ENCODE measurements at regions not wholly inside any gene's neighbourhood (a gene's known extent, or its start where the extent isn't known, plus 50 kb on each side); places are given as distances from the start of the nearest gene placed in this dataset.

GRCh38 chrX:42505016-42505415 lies 272.9 kb downstream of the PPP1R2C start:
- DNase-seq = no peak

DNA sequence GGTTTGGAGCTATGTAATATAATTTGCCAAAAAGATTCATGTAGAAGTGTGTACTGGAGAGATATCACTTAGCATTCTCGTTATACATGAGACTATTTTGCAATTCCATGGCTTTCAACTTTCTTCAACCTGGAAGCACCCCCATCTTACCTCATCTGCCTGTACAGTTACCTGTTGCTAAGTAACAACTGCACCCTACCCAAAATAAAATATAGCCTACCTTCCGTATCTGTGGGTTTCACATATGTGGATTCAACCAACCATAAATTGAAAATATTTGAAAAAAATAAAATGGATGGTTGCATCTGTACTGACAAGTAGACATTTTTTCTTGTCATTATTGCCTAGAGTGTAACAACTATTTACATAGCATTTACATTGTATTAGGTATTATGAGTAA lies 278.3 kb downstream of the PPP1R2C start:
- no peak for DNase-seq

DNA sequence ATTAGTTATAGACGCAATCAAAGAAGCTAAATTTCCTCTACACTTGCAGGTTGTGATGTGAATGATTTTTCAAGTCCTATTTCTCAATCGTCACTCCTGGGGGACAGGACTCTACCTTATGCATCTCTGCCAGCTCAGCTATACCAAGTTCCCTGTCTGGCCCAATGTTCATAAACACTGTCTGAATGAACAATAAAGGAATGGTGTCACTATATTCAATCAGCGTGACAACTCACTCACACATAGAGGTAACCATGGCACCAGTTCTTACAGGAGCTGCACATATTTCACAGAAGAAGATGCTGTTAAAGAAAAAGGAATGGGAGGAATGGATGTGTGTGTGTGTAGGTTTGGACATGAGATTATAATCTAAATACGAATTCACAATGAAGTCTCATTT lies 280.6 kb downstream of the PPP1R2C start:
- no peak for DNase-seq

DNA sequence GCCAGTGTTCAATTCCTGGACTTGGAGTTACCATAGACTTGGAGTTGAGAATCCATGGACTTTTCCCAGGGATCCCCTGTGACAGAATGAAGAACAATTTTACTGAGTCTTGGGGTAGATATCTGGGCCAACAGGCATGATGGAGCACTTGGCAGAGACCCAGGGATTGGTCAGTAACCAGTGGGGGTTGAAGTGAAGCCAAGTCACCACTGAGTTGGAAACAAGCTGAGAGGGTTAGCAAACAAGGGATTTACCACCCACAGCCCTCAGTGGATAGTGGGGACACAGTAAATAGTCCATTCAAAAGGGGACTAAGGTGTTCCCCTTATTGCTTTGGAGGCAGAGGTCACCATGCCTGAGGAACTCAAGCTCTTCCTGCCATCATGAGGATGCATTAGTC lies 281.7 kb downstream of the PPP1R2C start:
- no peak for DNase-seq

DNA sequence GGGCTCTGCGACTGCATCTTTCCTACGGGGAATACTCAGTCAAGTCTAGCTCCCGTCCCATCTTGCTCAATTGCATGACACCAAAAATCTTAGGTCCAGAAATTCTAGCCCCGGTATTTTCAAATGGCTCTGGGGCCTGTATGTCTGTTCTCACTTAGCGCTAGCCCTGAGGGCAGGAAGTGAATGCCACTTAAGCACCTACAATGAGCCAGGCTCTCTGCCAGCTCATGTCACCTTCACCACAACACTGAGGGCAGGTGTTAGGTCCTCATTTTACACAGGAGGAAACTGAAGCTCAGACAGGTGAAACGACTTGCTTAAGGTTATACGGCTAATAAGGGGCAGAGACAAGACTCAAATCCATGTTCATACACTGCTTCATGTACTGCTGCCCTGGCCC lies 282.8 kb downstream of the PPP1R2C start:
- DNase-seq = no peak

DNA sequence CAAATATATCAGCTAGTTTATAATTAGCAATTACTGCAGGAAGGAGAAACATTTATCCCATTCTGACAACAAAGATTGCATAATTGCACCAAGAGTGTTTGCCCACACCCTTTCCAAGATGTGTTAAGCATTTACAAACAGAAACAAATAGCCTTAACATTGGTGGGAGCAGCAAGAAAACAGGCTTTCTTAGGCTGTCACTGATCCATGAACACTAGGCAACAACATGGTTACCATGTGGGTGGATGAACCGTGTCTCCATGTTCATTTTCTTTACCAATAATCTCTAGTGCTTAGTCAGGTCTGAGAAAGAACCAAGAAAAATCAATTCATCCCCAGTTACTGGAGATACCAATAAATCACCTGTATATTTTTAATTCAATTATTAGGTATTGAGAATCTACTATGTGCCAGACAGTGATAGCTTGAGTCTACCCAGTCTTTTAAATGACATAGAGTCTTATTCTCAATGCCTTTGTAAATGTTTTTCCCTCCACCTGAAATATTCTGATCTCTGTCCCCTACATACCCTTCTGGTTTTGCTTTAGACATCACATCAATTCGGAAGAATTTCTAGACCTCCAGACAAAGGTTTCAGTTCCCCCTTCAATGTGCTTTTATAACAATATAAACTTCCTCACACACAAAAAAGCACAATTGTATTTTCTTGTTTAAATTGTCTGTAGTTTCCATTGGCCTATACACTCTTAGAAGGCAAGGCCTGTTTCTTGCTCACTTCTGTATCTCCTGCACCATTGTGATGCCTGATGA lies 286.6 kb downstream of the PPP1R2C start:
- DNase-seq = no peak

DNA sequence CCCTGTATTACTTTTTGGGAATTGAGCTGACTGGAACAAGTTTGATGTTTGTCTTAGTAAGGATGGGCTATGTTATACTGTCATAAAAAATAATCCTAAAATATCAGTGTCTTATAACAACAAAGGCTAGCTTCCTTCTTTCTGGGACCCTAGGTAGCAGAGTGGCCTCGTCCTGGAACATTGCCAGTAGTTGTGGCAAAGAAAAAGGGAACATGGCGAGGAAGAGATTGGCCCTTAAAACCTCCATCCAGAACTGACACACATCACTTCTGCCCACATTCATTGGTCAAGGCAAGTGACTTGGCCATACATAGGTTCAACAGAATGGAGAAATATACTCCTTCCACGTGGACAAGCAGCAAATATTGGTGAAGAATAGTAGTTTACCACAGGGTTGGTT lies 287.9 kb downstream of the PPP1R2C start:
- no peak for DNase-seq

DNA sequence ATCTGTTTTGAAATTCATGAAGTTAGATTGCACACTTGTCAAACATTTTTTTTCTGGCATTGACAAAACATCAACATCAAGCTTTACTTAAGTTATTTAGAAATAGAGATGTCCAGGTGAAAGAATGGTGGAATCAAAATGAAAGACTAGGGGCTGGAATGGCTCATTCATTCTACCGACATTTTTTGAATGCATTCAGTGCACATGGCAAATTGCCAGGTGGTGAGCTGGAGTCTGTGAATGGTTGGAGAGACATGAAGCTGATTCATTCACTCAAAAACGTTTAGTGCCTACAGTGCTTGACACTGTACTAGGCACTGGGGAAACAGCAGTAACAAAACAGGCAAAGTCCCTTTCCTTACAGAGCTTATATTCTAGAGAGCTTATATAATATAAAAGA lies 292.4 kb downstream of the PPP1R2C start:
- no peak for DNase-seq

DNA sequence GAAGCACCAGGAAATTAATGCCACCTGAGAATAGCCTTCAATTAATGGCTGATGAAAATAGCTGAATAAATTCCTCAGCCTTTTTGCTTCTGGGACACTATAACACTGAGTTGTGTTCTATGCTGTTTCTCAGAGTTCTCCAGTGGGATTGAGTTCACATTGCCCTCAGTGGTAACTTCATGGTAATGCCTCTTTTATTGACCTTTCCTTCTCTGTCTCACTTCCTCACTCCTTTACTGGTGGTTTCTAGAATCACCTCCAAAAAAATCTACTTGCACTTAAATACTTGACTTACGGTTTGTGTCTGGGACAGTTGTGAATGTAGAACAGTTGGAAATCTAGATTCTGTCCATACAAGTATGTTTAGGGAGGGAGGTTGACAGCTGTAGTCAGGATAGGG lies 293.7 kb downstream of the PPP1R2C start:
- DNase-seq = no peak

GRCh38 chrX:42477396-42477795 lies 300.6 kb downstream of the PPP1R2C start:
- no peak for DNase-seq

DNA sequence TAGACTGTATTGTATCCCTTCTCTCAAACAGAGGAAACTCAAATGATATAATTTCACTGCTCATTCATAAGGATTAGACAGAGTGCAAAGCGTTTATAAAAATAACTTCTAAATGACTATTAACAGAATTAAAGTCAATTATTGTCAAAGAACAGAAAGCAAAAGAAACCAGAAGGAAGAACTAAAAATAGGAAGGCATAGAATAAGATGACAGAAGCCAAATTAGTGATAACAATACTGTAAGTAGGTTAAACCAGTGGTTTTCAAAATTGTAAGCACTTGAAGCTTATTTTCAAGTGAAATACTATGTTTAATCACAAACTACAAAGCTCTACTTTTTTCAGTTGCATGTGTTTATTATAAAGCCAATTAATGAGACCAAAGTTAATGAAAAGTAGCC lies 305.2 kb downstream of the PPP1R2C start:
- DNase-seq = no peak

DNA sequence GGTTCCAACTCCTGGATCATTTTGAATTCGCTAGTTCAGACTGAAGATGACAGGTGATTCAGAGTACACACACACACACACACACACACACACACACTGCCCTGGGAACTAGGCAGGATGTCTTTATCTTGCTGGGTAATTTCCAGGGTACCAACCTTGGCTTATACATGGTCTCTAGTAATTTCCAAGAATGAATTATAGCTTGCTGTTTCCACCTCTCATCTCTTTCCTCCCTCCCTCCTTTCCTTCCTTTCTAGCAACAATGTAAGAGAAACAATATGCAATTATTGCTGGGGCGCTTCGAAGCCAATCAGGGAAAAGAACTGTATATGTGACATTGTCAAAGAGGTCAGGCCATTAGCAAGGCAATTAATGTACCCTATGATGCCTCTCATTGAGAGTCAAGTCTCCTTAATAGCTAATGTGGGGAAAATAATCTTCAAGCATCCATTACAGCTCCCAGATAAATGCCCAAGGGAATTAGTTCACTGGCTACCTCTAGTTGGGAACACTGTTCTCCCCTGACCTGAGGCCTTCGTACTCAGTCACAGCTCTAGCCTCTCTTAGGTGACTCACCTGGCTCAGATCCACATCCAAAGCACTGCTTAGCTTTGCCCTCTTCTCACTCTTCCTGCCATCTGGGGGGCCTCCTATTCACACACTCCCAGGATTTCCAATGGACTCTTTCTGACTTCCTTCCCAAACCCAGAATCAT lies 311.5 kb downstream of the PPP1R2C start:
- DNase-seq = no peak

GRCh38 chrX:42465821-42466220 lies 312.1 kb downstream of the PPP1R2C start:
- DNase-seq = no peak

DNA sequence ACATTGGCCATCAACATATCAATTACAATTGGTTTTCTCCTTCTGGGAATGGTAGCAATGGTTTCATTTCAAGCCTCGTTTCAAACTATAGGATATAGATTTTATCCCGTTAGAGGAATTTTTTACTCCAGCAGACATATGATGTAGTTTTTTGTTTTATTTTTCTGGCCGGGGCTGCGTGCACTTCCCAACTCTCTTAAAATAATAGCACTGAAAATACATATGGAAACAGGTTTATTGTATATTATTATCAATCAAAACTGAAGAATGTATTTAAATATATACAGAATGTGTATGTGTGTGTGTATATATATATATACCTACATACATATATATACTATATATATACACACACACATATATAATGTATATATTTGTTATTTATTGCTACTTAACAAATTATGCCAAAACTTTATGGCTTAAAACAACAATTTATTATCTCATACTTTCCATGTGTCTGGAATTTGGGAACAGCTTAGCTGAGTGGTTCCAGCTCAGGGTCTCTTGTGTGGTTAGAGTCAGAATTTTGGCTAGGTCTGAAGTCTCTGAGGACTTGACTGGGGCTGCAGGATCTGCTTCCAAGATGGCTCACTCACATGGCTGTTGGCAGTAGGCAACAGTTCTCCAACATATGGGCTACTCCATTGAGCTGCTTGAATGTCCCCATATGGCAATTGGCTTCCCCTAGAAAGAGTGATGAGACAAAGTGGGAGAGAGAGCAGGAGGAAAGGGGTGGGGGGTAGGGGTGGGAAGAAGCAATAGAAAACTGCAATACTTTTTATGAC lies 314.1 kb downstream of the PPP1R2C start:
- no peak for DNase-seq

DNA sequence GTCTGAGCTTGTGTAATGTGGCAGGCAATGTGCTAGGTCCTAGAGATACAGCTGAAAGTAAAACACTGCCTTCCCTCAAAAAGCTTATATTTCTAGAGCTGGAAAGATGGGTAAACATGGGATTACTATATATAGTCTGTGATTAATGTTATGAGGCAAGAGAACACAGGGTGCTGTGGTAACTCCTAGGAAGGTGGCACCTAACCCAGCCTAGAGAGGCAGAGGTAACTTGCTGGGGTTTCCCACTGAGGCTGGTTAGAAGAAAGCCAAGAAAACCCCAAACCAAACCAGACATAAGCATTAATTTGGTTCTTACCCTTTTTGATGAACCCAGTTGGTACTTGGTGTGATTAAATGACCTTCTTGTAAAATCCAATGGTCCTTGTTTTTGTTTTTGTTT lies 315.0 kb downstream of the PPP1R2C start:
- no peak for DNase-seq

DNA sequence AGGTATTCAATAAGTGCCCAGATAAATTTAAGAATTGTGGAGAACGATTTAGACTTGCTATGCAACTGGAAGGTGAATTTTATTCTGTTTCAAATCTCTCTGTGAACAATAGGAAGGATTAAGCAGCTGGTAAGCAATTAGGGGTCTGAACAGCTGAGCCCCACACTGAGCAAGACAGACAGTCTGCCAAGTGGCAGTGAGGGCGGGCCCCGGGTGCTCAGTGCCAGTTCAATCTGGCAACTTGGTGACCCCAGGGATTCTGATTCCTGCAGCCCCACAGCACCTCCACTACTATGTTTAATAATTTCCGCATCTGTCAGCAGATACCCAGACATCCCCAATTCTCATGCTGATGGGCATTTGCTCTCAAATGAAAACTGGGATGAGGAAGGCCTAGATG lies 317.3 kb downstream of the PPP1R2C start:
- no peak for DNase-seq

DNA sequence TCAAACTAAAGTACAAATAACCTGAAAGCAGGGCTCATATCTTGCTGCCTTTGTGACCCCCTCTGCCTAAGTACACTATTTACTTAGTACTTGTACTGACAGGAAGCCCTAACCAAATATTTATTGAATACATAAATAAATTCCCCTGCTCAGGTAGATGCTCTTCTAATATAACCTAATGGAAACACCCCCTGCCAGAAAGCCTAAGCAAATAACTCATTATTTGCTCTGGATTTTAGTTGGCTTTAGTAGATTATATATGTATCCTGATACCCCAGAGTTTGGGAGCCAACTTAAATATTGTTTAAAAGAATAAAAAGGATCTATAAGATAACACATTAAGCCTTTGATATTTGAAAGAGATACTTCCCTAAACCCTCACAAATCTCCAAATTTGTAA lies 318.2 kb downstream of the PPP1R2C start:
- no peak for DNase-seq

- no peak for DNase-seq
These were observed 321.7 kb downstream of the PPP1R2C start for GRCh38 chrX:42456176-42456700.

DNA sequence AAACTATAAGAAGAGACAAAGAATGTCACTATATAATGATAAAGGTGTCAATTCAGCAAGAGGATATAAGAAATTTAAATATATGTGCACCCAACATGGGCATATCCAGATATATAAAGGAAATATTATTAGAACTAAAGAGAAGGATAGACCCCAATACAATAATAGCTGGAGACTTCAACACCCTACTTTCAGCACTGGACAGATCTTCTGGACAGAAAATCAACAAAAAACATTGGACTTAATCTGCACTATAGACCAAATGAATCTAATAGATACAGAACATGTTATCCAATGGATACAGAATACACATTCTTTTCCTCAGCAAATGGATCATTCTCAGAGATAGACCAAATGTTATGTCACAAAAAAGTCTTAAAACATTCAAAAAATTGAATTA lies 327.7 kb downstream of the PPP1R2C start:
- no peak for DNase-seq

DNA sequence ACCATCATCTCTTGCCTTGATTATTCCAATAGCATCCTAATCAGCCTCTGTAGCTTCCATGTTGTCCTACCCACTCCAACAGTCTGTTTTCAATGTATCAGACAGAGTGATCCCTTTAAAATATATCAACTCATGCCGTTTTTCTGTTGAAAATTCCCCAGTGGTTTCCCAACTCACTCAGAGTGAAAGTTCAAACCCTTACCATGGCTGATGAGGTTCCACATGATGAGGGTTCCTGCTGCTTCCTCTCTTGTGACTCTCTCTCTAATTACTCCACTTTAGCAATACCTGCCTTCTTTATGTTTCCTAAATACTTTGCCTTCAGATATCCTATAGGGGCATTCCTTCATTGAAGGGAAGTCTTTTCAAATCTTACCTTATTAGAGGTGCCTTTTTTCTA lies 334.7 kb downstream of the PPP1R2C start:
- no peak for DNase-seq

DNA sequence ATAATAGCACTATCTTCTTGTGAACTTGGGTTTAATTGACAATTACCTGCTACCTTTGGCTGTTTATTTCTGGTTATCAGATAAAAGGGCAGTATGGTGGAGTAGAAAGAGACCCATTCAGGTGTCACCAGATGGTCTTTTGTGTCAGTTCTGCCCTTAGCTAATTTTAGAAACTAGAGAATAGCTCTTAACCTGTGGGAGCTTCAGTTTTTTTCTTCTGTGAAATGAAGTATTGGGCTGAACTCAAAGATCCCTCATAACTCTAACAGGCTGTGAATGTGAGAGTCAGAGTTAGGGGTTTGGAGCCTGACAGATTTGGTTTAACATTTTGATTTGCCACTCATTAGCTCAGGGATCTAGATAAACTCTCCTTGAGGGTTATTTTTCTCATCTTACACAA lies 335.2 kb downstream of the PPP1R2C start:
- no peak for DNase-seq

- no peak for DNase-seq
These were observed 340.8 kb downstream of the PPP1R2C start for GRCh38 chrX:42437211-42437610.

DNA sequence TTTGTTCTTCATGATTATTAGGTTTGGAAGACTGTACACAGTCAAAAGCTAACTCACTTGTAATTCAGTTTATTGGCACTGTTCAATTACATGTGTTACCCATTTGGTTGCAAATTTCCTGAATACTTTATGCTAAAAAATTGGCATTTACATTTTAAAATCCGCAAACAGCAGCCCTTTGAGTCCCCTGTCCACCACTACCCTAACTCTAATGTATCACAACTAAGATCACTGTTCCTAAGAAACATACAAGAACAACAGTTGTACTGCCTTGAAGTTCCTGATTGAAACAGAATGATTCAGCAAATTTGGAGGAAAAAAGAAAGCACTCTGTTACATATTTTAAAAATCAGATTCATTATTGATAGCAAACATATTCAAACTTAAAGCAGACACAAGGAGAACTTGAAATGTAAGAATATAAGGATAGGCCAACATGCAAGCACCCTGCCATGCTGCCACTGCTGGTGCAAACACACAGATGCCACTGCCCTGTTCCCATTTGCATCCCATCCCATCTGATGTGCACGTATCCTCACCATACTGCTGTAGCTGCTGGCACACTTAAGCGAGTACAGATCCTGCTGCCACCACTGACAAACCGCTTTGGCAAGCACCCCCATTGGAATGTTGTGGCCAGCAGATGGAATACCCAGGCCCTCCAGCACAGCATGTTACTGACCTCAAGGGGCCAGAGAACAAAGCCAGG lies 343.4 kb downstream of the PPP1R2C start:
- no peak for DNase-seq

All from activated CD8-positive, alpha-beta memory T cell treated with anti-CD3 and anti-CD28 coated beads for 24 hours (primary cell).